MM.1S (cell line): ENCODE measurements at regions not wholly inside any gene's neighbourhood (a gene's known extent, or its start where the extent isn't known, plus 50 kb on each side); places are given as distances from the start of the nearest gene placed in this dataset.

Experiments
- EZH2 ChIP-seq: fragments of 300-600 bp; sonication (generic); optimal IDR thresholded peaks from 2 replicates; pipeline ENCODE3; 2017; ENCODE audit warnings: low read depth, mild to moderate bottlenecking, antibody characterized with exemption, low read length, mixed read lengths
- TF ChIP-seq, protein P1 (sequence below): fragments of 300-600 bp; sonication (generic); IDR thresholded peaks from 2 replicates; pipeline ENCODE4 v1.5.1; 2016; ENCODE audit warnings: antibody characterized with exemption, low read length, mixed read lengths

DNA sequence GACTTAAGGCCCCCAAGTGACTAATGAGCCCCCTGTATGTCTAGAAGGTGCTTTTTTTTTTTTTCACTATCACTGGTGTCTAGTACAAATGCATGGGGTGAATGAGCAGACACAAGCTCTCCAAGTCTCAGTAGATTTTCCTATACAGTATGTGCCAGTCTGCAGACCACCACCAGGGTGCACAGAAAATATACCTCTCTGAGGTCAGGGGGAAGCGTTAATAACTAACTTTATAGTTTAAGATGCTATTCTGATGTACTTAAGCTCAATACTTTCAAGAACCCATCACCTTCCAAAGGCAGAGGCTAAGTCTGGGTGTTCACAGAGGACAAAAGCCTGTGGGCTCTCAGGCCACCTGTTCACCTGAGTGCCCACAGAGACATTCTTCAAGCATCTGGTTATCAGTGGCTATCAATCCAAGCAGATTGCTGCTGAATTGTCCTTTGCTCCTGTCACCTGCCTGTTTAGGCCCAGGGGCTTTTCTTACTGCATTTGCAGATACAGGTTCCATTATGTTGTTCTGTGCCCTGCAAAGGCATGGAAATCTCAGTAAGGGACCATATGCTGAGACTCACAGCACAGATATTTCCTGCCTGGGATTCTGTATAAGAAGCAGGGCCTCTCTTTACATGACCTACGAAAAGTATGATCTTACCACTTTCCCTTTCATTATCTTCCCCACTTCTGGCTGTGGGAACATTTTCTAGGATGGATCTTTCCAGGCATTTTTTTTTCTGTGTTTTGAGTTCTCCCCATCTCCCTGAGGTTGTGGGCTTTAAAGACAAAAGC is 534.6 kb downstream of the TNS1 start:
- no peak for TF ChIP-seq EZH2
- TF ChIP-seq, protein P1, sequence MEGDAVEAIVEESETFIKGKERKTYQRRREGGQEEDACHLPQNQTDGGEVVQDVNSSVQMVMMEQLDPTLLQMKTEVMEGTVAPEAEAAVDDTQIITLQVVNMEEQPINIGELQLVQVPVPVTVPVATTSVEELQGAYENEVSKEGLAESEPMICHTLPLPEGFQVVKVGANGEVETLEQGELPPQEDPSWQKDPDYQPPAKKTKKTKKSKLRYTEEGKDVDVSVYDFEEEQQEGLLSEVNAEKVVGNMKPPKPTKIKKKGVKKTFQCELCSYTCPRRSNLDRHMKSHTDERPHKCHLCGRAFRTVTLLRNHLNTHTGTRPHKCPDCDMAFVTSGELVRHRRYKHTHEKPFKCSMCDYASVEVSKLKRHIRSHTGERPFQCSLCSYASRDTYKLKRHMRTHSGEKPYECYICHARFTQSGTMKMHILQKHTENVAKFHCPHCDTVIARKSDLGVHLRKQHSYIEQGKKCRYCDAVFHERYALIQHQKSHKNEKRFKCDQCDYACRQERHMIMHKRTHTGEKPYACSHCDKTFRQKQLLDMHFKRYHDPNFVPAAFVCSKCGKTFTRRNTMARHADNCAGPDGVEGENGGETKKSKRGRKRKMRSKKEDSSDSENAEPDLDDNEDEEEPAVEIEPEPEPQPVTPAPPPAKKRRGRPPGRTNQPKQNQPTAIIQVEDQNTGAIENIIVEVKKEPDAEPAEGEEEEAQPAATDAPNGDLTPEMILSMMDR = no peak
